ENCODE measurements at regions not wholly inside any gene's neighbourhood (a gene's known extent, or its start where the extent isn't known, plus 50 kb on each side); places are given as distances from the start of the nearest gene placed in this dataset.

GRCh38 chr12:111173836-111174235 lies 195.1 kb downstream of the PHETA1 start:
- TF ChIP-seq CTCF (conservative IDR thresholded peaks at IDR 0.05) = no peak
- no peak for TF ChIP-seq ZFX (IDR thresholded peaks at IDR 0.05)
